CD4-positive, alpha-beta T cell treated with Interleukin-1 beta for 1 hour (primary cell): ENCODE measurements at regions not wholly inside any gene's neighbourhood (a gene's known extent, or its start where the extent isn't known, plus 50 kb on each side); places are given as distances from the start of the nearest gene placed in this dataset.
"Not testable (repeated sequence)": the region's sequence is repeated elsewhere in the genome, so short reads cannot be mapped to it uniquely, and the experiment has no call there.

ENCODE experiments used
- DNase-seq, 2 donors: peaks; one replicate each; pipeline ENCODE4 v3.0.0-alpha.2; 2020 to 2022

- not testable (repeated sequence) for DNase-seq
Measured at GRCh38 chr20:30899370-30900079, 357.9 kb upstream of the DEFB115 start.

DNA sequence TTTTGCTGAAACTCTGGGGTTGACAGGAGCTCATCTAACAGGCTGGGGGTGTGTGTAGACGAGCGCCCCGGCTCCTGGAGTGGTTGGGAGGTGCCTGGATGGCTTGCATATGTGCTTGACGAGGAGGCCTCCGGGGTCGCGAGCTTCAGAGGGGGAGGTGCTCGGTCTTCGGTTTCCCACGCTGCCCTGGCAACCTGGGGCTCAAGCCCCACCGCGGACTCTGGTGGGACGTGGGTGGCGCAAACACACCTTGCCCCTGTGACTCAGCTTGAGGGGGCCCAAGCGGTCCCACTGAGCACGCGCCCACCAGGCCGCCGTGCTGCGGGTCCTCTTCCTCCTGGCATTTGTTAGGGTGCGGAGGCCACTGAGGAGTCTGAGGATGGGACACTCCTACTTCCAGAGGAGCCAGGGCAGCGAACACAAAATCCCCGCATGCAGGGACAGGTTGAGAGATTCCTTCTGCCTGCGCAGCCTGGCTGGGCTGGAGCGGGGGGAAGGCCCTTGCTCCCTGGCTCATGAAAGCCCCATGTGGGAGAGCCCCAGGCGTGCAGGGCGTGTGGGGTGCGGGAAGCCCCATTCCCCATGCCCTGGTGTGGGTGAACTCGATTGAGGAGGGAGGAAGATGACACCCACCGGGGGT is 357.3 kb upstream of the DEFB115 start:
- not testable (repeated sequence) for DNase-seq

GRCh38 chr20:30905231-30905630 is 352.2 kb upstream of the DEFB115 start:
- not testable (repeated sequence) for DNase-seq

- no peak for DNase-seq
Measured at GRCh38 chr20:30910937-30911725, 346.3 kb upstream of the DEFB115 start.

- not testable (repeated sequence) for DNase-seq
Measured at GRCh38 chr20:30911832-30912660, 345.4 kb upstream of the DEFB115 start.

DNA sequence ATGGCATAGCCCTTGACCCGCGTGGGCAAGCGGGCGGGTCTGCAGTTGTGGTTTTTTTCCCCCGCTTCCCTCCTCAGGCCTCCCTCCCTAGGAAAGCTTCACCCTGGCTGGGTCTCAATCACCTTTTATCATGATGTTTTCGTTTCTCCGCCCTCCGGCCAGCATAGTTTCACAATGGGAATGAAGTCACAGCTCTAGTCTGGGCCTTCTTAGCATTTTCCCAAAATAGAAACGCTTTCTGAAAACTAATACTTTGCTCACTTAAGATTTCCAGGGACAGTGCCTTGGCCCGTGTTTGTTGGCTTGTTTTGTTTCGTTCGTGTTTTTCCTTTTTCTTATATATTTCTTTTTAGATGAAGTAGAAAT is 344.8 kb upstream of the DEFB115 start:
- not testable (repeated sequence) for DNase-seq

DNA sequence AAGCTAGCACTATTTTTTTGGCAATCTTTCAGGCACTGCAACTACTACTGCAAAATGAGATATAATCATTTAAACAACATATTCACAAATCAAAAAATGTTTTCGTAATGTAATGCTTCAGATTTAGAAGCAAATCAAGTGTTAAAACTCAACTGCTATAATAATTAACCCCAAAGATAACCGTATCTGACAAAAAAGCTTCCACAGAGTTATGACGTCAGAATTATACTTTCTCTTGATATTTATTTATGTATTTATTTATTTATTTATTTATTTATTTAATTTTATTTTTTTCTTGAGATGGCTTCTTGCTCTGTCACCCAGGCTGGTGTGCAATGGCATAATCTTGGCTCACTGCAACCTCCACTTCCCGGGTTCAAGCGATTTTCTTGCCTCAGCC is 341.1 kb upstream of the DEFB115 start:
- DNase-seq, result not testable (repeated sequence)

DNA sequence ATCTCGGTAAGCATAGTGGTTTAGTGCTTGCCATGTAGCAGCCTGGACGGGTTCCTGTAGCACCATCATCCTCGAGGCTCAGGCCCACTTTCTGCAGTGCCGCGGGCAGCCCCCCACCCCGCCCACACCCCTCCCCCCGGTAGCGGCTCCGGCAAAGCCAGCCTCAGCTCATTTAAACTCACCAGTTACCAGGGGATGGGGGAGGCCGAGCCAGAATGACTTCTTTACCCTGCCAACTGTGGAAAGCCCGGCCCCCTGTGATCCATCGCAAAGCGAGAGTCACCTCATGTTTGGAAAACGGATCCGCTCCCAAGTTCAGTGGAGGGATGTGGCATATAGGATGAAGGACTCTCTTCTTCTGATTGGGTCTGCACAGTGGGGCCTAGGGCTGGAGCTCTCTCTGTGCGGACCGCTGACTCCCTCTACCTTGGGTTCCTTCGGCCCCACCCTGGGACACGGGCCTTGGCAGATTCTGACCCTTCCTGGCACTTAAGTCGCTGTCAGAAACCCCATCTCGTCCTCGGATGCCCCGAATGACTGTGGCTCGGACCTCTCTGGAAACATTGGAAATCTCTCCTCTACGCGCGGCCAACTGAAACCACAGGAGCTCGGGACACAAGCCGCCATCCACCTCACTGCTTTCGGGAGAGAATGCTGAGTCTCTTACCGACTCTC is 337.8 kb upstream of the DEFB115 start:
- no peak for DNase-seq

- DNase-seq, result no peak
Measured at GRCh38 chr20:30921286-30922071, 336.0 kb upstream of the DEFB115 start.

- DNase-seq, result no peak
Measured at GRCh38 chr20:30922129-30922528, 335.3 kb upstream of the DEFB115 start.

DNA sequence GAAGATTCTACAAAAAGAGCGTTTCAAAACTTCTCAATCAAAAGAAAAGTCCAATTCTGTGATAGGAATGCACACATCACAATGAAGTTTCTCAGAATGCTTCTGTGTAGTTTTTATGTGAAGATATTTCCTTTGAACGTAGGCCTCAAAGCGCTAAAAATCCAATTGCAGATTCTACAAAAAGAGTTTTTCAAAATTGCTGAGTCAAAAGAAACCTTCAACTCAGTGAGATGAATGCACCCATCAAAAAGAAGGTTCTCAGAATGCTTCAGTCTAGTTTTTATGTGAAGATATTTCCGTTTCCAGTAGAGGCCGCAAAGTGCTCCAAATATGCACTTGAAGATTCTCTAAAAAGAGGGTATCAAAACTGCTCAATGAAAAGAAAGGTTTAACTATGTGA is 319.7 kb upstream of the DEFB115 start:
- no peak for DNase-seq

DNA sequence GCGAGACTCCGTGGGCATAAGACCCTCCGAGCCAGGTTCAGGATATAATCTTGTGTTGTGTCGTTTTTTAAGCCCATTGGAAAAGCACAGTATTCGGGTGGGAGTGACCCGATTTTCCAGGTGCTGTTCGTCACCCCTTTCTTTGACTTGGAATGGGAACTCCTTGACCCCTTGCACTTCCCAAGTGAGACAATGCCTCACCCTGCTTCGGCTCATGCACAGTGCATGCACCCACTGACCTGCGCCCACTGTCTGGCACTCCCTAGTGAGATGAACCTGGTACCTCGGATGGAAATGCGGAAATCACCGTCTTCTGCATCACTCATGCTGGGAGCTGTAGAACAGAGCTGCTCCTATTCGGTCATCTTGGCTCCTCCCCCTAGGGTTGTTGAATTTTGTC is 307.7 kb upstream of the DEFB115 start:
- no peak for DNase-seq

DNA sequence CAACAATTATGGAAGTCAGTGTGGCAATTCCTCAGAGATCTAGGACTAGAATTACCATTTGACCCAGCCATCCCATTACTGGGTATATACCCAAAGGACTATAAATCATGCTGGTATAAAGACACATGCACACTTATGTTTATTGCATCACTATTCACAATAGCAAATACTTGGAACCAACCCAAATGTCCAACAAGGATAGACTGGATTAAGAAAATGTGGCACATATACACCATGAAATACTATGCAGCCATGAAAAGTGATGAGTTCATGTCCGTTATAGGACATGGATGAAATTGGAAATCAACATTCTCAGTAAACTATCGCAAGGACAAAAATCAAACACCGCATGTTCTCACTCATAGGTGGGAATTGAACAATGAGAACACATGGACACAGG is 306.4 kb upstream of the DEFB115 start:
- DNase-seq, result not testable (repeated sequence)

DNA sequence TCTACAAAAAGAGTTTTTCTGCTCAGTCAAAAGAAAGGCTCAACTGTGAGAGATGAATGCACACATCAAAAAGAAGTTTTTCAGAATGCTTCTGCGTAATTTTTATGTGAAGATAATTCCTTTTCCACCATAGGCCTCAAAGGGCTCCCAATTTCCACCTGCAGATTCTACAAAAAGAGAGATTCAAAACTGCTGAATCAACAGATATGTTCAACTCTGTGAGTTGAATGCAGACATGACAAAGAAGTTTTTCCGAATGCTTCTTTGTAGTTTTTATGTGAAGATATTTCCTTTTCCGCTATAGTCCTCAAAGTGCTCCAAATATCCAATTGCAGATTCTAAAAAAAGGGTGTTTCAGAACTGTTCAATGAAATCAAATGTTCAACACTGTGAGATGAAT is 300.8 kb upstream of the DEFB115 start:
- not testable (repeated sequence) for DNase-seq

DNA sequence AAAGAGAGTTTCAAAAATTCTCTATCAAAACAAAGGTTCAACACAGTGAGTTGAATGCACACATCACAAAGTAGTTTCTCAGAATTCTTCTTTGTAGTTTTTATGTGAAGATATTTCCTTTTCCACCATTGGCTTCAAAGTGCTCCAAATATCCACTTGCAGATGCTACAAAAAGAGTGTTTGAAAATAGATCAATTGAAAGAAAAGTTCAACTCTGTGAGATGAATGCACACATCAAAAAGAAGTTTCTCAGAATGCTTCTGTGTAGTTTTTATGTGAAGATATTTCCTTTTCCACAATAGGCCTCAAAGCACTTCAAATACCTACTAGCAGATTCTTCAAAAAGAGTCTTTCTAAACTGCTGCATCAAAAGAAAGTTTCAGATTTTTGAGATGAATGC is 298.3 kb upstream of the DEFB115 start:
- not testable (repeated sequence) for DNase-seq

GRCh38 chr20:30963591-30963990 is 293.9 kb upstream of the DEFB115 start:
- no peak for DNase-seq

DNA sequence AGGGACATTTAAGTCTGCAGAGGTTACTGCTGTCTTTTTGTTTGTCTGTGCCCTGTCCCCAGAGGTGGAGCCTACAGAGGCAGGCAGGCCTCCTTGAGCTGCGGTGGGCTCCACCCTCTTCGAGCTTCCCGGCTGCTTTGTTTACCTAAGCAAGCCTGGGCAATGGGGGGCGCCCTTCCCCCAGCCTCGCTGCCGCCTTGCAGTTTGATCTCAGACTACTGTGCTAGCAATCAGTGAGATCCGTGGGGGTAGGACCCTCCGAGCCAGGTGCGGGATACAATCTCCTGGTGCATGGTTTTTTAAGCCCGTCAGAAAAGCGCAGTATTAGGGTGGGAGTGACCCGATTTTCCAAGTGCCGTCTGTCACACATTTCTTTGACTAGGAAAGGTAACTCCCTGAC is 281.6 kb upstream of the DEFB115 start:
- not testable (repeated sequence) for DNase-seq

- DNase-seq, result no peak
Measured at GRCh38 chr20:30985386-30985785, 272.1 kb upstream of the DEFB115 start.
